Heart left ventricle (tissue), 16 donors: ENCODE measurements at regions not wholly inside any gene's neighbourhood (a gene's known extent, or its start where the extent isn't known, plus 50 kb on each side); places are given as distances from the start of the nearest gene placed in this dataset.

ENCODE experiments used
- ATAC-seq, 4 donors: fragments of 200-7000 bp; cut with Tn5 transposase; one replicate each; pipeline ENCODE4 v1.9.1; 2020 to 2022; ENCODE audit warnings: moderate library complexity in 4 of 4, mild to moderate bottlenecking in 3 of 4, moderate number of reproducible peaks in 1 of 4
- DNase-seq, 5 donors: peaks; one replicate each; pipeline ENCODE4 v3.0.0-alpha.2; 2020
- H3K27ac ChIP-seq, 12 donors: fragments of 200-600 bp; sonication (generic) in 4 of 12; one replicate each; pipeline versions ENCODE4 v1.5.0 to v1.8.0; 2016 to 2022; ENCODE audit warnings: mild to moderate bottlenecking in 2 of 12
- H3K27me3 ChIP-seq, 9 donors: fragments of 200-600 bp; sonication (generic) in 2 of 9; one replicate each; pipeline versions ENCODE4 v1.5.1 to v1.8.0; 2016 to 2022; ENCODE audit warnings: mild to moderate bottlenecking in 3 of 9
- H3K36me3 ChIP-seq, 9 donors: fragments of 200-600 bp; sonication (generic) in 2 of 9; one replicate each; pipeline versions ENCODE4 v1.5.0 to v1.8.0; 2018 to 2022; ENCODE audit warnings: mild to moderate bottlenecking in 2 of 9
- H3K4me1 ChIP-seq, 12 donors: fragments of 200-600 bp; sonication (generic) in 4 of 12; one replicate each; pipeline versions ENCODE4 v1.5.0 to v1.8.0; 2016 to 2022; ENCODE audit warnings: mild to moderate bottlenecking in 3 of 12
- H3K4me3 ChIP-seq, 12 donors: fragments of 200-600 bp; sonication (generic) in 4 of 12; one replicate each; pipeline versions ENCODE4 v1.5.0 to v1.8.0; 2017 to 2022; ENCODE audit warnings: mild to moderate bottlenecking in 9 of 12, moderate library complexity in 4 of 12
- H3K9me3 ChIP-seq, 12 donors: fragments of 200-600 bp; sonication (generic) in 4 of 12; one replicate each; pipeline versions ENCODE4 v1.5.0 to v1.8.0; 2016 to 2022; ENCODE audit warnings: mild to moderate bottlenecking in 1 of 12
- CTCF ChIP-seq, 12 donors: fragments of 200-600 bp; sonication (generic) in 4 of 12; IDR thresholded peaks; one replicate each; pipeline versions ENCODE4 v1.5.0 to v1.8.0; 2018 to 2022; ENCODE audit warnings: antibody characterized with exemption in 12 of 12, mild to moderate bottlenecking in 5 of 12
- POLR2A ChIP-seq, 2 donors: fragments of 450-650 bp; IDR thresholded peaks; one replicate each; pipeline ENCODE4 v1.6.1; 2017; ENCODE audit warnings: antibody characterized with exemption in 2 of 2, mild to moderate bottlenecking in 2 of 2, moderate library complexity in 2 of 2
- WGBS, 4 donors: extraction: QIAGEN DNeasy Blood & Tissue Kit in 2 of 4; methylation state at CpG; one replicate each; pipeline versions ENCODE4 v1.1.5 to v1.1.7; 2013 to 2018; 5-methylcytosine and 5-hydroxymethylcytosine counted together
- intact Hi-C, 10 donors: fragments of 100-400 bp; cut with DNase I; formaldehyde crosslinking; loops; one replicate each; pipeline versions ENCODE4 v1.11.1 to v1.14.2; 2022
- donor health status: ischemic (EF 13 %, LVEDD 7.1; RV severe dilation, severe dysfunction).
- donor health status: healthy with polysubstance abuse.
- donor health status: DM: no; HTN: yes; CAD: no.
- donor health status: DM: no; HTN: no; CAD: no.
- donor health status: ischemic (EF 25% LVEDD 6.9; RV normal size, moderate dysfunction).
- donor health status: ischemic (EF 25% LVEDD 5.7; RV mildly dilated, moderate dysfunction).
- donor health status: healthy.
- donor health status: DM: yes; HTN: yes; CAD: no.
- donor health status: ischemic (EF 35%, LVEDD 5.7; RV mildly dilated, moderate dysfunction).
- donor health status: nonischemic (EF 11% LVEDD 7.7; RV severe dilation, severe dysfunction).
- donor health status: DM: yes; HTN: yes; CAD: no.
- donor health status: PGD.
- donor health status: ischemic (EF 29% LVEDD 5.4; RV normal size, mild dysfunction).
- donor health status: nonischemic (EF 23%, LVEDD 6.1; RV moderate dilation, normal function).

- no peak for ATAC-seq
- H3K27ac ChIP-seq: no peak overlapping the region
- no peaks in the 10 kb centered on the region for H3K27me3 ChIP-seq
- 95 to 98% (median 96%) methylated on average over 1 of the region's 1 CpG for WGBS, 4 donors
- no peak for DNase-seq
- no peaks in the 10 kb centered on the region for H3K4me1 ChIP-seq
- no peaks in the 10 kb centered on the region for H3K36me3 ChIP-seq
- TF ChIP-seq CTCF (IDR thresholded peaks at IDR 0.05): no peak
- TF ChIP-seq POLR2A (IDR thresholded peaks at IDR 0.05): no peak
- no peak overlapping the region for H3K4me3 ChIP-seq
- no peaks in the 10 kb centered on the region for H3K9me3 ChIP-seq
- intact Hi-C loops: no loop called here
These were observed 161.1 kb upstream of the PLN start for GRCh38 chr6:118386975-118387374.

GRCh38 chr6:118387921-118388701 is 160.0 kb upstream of the PLN start:
- Histone ChIP-seq H3K4me3 (no peak overlapping the region), H3K27me3 (no peaks in the 10 kb centered on the region), H3K4me1 (no peaks in the 10 kb centered on the region), H3K27ac (no peak overlapping the region), H3K9me3 (no peaks in the 10 kb centered on the region), H3K36me3 (no peaks in the 10 kb centered on the region)
- intact Hi-C loops: no loop called here
- DNase-seq (no peak), ATAC-seq (no peak)
- WGBS, 4 donors: 35 to 46% (median 37%) methylated on average over 7 of the region's 7 CpGs
- TF ChIP-seq POLR2A (IDR thresholded peaks at IDR 0.05) (no peak), CTCF (IDR thresholded peaks at IDR 0.05) (no peak)

GRCh38 chr6:118391086-118391485 is 157.0 kb upstream of the PLN start:
- peaks cover 0 to 8% (median 0%) of the 10 kb centered on the region in 12 donors for H3K9me3 ChIP-seq
- intact Hi-C loops: no loop called here
- H3K27ac ChIP-seq: no peak overlapping the region
- WGBS, 4 donors: 90 to 97% (median 93%) methylated on average over 7 of the region's 7 CpGs
- H3K4me1 ChIP-seq: peaks cover 0 to 6% (median 0%) of the 10 kb centered on the region in 12 donors
- H3K27me3 ChIP-seq: no peaks in the 10 kb centered on the region
- no peak overlapping the region for H3K4me3 ChIP-seq
- DNase-seq: no peak
- TF ChIP-seq POLR2A (IDR thresholded peaks at IDR 0.05) (no peak), CTCF (IDR thresholded peaks at IDR 0.05) (no peak)
- H3K36me3 ChIP-seq: no peaks in the 10 kb centered on the region
- no peak for ATAC-seq

DNA sequence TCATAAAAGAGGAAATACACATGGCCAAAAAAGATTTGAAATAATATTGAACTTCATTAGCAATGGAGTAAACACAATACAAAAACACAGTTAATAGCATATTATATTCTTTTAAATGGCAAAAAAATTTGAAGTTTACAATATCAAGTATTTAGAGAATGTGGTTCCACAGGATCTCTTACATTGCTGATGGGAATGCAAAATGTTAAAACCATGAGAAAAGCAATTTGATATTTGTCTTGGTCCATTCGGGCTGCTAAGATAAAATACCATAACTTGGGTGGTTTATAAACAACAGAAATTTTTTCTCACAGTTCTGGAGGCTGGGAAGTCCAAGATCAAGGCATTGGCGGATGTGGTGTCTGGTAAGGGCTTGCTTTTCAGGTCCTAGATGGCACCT is 154.0 kb upstream of the PLN start:
- Histone ChIP-seq H3K36me3 (no peaks in the 10 kb centered on the region), H3K4me3 (no peak overlapping the region), H3K9me3 (peaks cover 0 to 8% (median 0%) of the 10 kb centered on the region in 12 donors), H3K27ac (no peak overlapping the region), H3K27me3 (no peaks in the 10 kb centered on the region), H3K4me1 (peaks cover 0 to 16% (median 4%) of the 10 kb centered on the region in 12 donors)
- no peak for DNase-seq
- no peak for ATAC-seq
- 77 to 85% (median 81%) methylated on average over 2 of the region's 2 CpGs for WGBS, 4 donors
- intact Hi-C loops: no loop called here
- TF ChIP-seq POLR2A (IDR thresholded peaks at IDR 0.05) (no peak), CTCF (IDR thresholded peaks at IDR 0.05) (no peak)
